ENCODE measurements at regions not wholly inside any gene's neighbourhood (a gene's known extent, or its start where the extent isn't known, plus 50 kb on each side); places are given as distances from the start of the nearest gene placed in this dataset.
"Not testable (repeated sequence)": the region's sequence is repeated elsewhere in the genome, so short reads cannot be mapped to it uniquely, and the experiment has no call there.

GRCh38 chr15:39262995-39263772 is 317.7 kb upstream of the THBS1 start:
- not testable (repeated sequence) for DNase-seq

GRCh38 chr15:39265261-39265660 is 315.6 kb upstream of the THBS1 start:
- no peak for DNase-seq

- no peak for DNase-seq
These were observed 314.0 kb upstream of the THBS1 start for GRCh38 chr15:39266890-39267289.

GRCh38 chr15:39267685-39268084 is 313.2 kb upstream of the THBS1 start:
- no peak for DNase-seq

GRCh38 chr15:39269352-39269751 is 311.5 kb upstream of the THBS1 start:
- no peak for DNase-seq

GRCh38 chr15:39269821-39270220 is 311.1 kb upstream of the THBS1 start:
- DNase-seq = no peak

- no peak for DNase-seq
These were observed 310.5 kb upstream of the THBS1 start for GRCh38 chr15:39270221-39270855.

GRCh38 chr15:39270934-39271333 is 309.9 kb upstream of the THBS1 start:
- no peak for DNase-seq

GRCh38 chr15:39272901-39273300 is 308.0 kb upstream of the THBS1 start:
- no peak for DNase-seq

GRCh38 chr15:39273717-39274411 is 307.0 kb upstream of the THBS1 start:
- DNase-seq = peak; percentile 13

- DNase-seq = no peak
These were observed 305.8 kb upstream of the THBS1 start for GRCh38 chr15:39275066-39275465.

- no peak for DNase-seq
These were observed 301.6 kb upstream of the THBS1 start for GRCh38 chr15:39279311-39279710.

- no peak for DNase-seq
These were observed 299.8 kb upstream of the THBS1 start for GRCh38 chr15:39281094-39281493.

GRCh38 chr15:39282663-39283208 is 298.1 kb upstream of the THBS1 start:
- no peak for DNase-seq

- DNase-seq = no peak
These were observed 297.3 kb upstream of the THBS1 start for GRCh38 chr15:39283531-39283930.

- no peak for DNase-seq
These were observed 295.8 kb upstream of the THBS1 start for GRCh38 chr15:39285071-39285470.

GRCh38 chr15:39285663-39286062 is 295.2 kb upstream of the THBS1 start:
- no peak for DNase-seq

- DNase-seq = no peak
These were observed 294.2 kb upstream of the THBS1 start for GRCh38 chr15:39286706-39287105.

GRCh38 chr15:39287322-39288195 is 293.3 kb upstream of the THBS1 start:
- DNase-seq = peak; percentile 31

- no peak for DNase-seq
These were observed 290.0 kb upstream of the THBS1 start for GRCh38 chr15:39290711-39291435.

GRCh38 chr15:39291690-39292089 is 289.2 kb upstream of the THBS1 start:
- DNase-seq = no peak

- DNase-seq = no peak
These were observed 283.9 kb upstream of the THBS1 start for GRCh38 chr15:39296955-39297354.

Measured in NCI-H510A (cell line).